ENCODE measurements at regions not wholly inside any gene's neighbourhood (a gene's known extent, or its start where the extent isn't known, plus 50 kb on each side); places are given as distances from the start of the nearest gene placed in this dataset.

GRCh38 chr1:184186167-184186566 is 134.6 kb downstream of the TSEN15 start:
- CTCF ChIA-PET, result interaction anchor here (0.8 to 0.9 kb wide), 2 partner anchors 35 to 478 kb away, joined by 3 to 4 read pairs; no protein-coding TSS in a partner anchor
- no peak for TF ChIP-seq ZNF148 (tag by site-specific recombination; IDR thresholded peaks at IDR 0.05; ENCODE audit: borderline replicate concordance)
- TF ChIP-seq ZNF112 (tag by site-specific recombination; IDR thresholded peaks at IDR 0.05), result no peak
- TF ChIP-seq ZNF221 (tag by site-specific recombination; IDR thresholded peaks at IDR 0.05; ENCODE audit: borderline replicate concordance), result no peak
- no peak for TF ChIP-seq ZNF76 (tag by site-specific recombination; IDR thresholded peaks at IDR 0.05; ENCODE audit: borderline replicate concordance, low read depth)
- TF ChIP-seq ZNF621 (tag by site-specific recombination; IDR thresholded peaks at IDR 0.05), result no peak

GRCh38 chr1:184187097-184187496 is 135.6 kb downstream of the TSEN15 start:
- H3K4me3 ChIP-seq (ENCODE audit: low read depth, low read length), result no peak overlapping the region
- TF ChIP-seq KLF16 (tag by site-specific recombination; IDR thresholded peaks at IDR 0.05) (no peak), KLF17 (tag by site-specific recombination; IDR thresholded peaks at IDR 0.05) (no peak), ZNF324 (tag by site-specific recombination; IDR thresholded peaks at IDR 0.05) (no peak), IKZF3 (tag by site-specific recombination; IDR thresholded peaks at IDR 0.05) (no peak), ZNF645 (tag by site-specific recombination; IDR thresholded peaks at IDR 0.05) (no peak), ZNF335 (tag by site-specific recombination; conservative IDR thresholded peaks at IDR 0.05) (no peak), ZNF423 (tag by site-specific recombination; IDR thresholded peaks at IDR 0.05) (no peak), BCL11B (tag by site-specific recombination; IDR thresholded peaks at IDR 0.05; ENCODE audit: low read depth) (no peak), ZNF610 (tag by site-specific recombination; IDR thresholded peaks at IDR 0.05; ENCODE audit: borderline replicate concordance) (no peak), ZNF596 (tag by site-specific recombination; IDR thresholded peaks at IDR 0.05) (no peak), ZNF837 (tag by site-specific recombination; IDR thresholded peaks at IDR 0.05) (no peak), ZNF48 (tag by site-specific recombination; IDR thresholded peaks at IDR 0.05) (no peak), ZNF169 (tag by site-specific recombination; IDR thresholded peaks at IDR 0.05) (no peak), ZNF140 (tag by site-specific recombination; IDR thresholded peaks at IDR 0.05) (no peak), ZNF664 (tag by site-specific recombination; IDR thresholded peaks at IDR 0.05) (no peak)
- H3K36me3 ChIP-seq (ENCODE audit: control insufficient read depth in 2 of 2, insufficient read depth in 1 of 2, low read length in 2 of 2), result no peaks in the 10 kb centered on the region
- H3K9me3 ChIP-seq (ENCODE audit: control insufficient read depth, insufficient read depth, low read depth, low read length), result no peaks in the 10 kb centered on the region
- ChIA-PET CTCF (interaction anchor here (0.6 to 0.8 kb wide), 2 partner anchors 36 to 491 kb away, joined by 3 to 5 read pairs; no protein-coding TSS in a partner anchor), POLR2A (no interaction called here)
- no peak overlapping the region for H3K27ac ChIP-seq (ENCODE audit: extremely low read depth, low read depth, low read length)
- no peaks in the 10 kb centered on the region for H3K4me1 ChIP-seq (ENCODE audit: control insufficient read depth, insufficient read depth, low read length)

More at GRCh38 chr1:184186167-184186566, 134.6 kb downstream of the TSEN15 start:
- H3K27ac ChIP-seq (ENCODE audit: extremely low read depth, low read depth, low read length), result no peak overlapping the region
- H3K36me3 ChIP-seq (ENCODE audit: control insufficient read depth in 2 of 2, insufficient read depth in 1 of 2, low read length in 2 of 2), result no peaks in the 10 kb centered on the region
- H3K4me3 ChIP-seq (ENCODE audit: low read depth, low read length), result no peak overlapping the region
- POLR2A ChIA-PET, result no interaction called here
- no peaks in the 10 kb centered on the region for H3K9me3 ChIP-seq (ENCODE audit: control insufficient read depth, insufficient read depth, low read depth, low read length)
- no peaks in the 10 kb centered on the region for H3K4me1 ChIP-seq (ENCODE audit: control insufficient read depth, insufficient read depth, low read length)
